Stimulated activated CD4-positive, alpha-beta T cell treated with anti-CD3 and anti-CD28 coated beads, Interleukin-1b, Interleukin-23, amount 100 ng/mL, for 4 hours (primary cell): ENCODE measurements at regions not wholly inside any gene's neighbourhood (a gene's known extent, or its start where the extent isn't known, plus 50 kb on each side); places are given as distances from the start of the nearest gene placed in this dataset.

Experiments used
- DNase-seq, 2 donors: peaks; one replicate each; pipeline ENCODE4 v3.0.0-alpha.2; 2020; ENCODE audit warnings: low read depth in 2 of 2

- no peak for DNase-seq
Measured at GRCh38 chr5:133854554-133854953, 113.9 kb downstream of the C5orf15 start.

DNA sequence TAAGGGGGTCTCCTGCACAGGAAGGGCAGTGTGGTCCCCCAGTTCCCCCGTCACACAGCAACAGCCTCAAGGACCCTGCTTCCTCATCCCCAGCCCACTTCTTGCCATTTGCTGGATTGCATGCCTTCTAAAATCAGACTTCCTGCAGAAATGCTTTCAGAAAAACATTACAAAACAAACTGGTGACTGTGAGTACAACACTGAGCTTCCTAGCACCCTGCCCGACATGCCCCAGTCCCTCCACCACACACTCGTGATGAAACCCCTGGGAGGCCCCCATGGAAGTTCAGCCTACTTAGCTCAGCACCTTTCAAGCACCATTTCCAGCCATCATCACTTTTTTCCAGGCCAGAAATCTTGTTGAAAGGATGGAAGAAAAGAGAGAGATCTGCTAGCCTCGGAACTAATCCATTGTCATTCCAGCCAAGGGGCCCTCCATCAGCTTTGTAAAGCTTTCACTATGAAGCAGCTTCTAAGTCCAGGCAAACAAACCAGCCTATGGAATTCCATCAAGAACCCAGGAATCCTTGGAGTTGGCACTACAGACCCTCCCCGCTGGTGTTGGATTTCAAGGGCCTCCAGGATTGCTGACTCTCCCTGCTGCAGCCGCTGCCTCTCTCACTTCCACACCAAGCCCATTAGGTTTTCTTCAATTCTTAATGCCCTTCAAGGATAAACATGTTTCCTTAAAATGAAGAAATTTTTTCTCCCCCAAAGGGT lies 114.6 kb downstream of the C5orf15 start:
- no peak for DNase-seq

- DNase-seq = no peak
Measured at GRCh38 chr5:133851521-133851920, 116.9 kb downstream of the C5orf15 start.

DNA sequence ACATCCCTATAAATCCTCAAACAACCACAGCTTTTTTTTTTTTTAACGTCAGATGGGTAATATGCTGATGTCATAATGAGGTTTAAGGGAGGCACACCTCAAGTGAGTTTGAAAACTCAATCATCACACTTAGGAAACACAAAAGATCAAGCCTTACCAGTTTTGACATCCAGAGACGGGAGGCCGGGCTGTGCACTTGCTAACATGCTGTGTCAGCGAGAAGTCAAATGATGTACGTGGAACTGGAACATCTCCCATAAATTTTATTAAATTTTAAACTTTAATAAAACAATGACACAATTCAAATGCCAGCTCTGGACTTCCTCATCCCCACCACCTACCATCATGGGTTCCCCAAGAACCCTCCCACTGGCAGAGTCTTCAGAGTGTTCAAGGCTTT lies 117.6 kb downstream of the C5orf15 start:
- DNase-seq = no peak

DNA sequence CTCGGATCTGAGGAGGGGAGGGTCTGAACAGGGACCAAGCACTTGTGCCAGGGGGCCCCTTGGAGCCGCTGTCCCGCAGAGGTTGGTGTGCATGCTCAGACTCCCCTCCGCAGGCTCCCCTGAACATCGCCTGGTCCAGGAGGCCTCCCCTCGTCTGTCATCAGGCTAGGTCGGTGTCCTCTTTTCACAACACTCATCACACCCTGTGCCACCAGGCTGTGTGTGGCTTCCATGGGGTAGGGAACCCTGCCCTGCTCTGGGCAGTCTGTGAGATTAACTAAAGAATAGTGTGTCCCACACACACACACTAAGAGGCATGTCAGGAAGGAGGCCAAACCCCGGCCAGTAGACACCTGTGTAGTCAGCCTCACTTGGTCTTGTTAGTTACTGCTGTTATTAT lies 119.3 kb downstream of the C5orf15 start:
- DNase-seq = no peak

DNA sequence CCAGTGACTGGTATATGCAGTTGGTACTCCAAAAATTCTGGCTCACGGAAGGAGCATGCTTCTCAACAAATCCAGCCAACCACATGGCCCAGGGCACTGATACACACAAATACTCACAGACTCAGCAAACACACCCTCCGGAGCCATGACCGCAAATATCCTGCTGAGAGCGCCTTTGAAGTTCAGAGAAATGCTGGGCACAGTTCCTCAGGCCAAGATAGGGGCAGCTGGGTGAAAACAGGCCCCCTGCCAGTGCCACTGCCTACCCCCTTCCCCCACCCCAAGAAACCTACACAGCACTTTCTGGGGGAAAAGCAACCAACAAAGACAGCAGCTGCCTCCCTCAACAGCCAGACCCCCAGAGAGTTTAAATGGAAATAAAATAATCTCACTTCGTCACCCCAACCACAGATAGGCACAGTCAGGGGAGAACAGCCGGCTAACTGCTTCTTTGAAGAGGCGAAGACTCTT lies 120.0 kb downstream of the C5orf15 start:
- DNase-seq = no peak

GRCh38 chr5:133847886-133848285 lies 120.5 kb downstream of the C5orf15 start:
- no peak for DNase-seq

- no peak for DNase-seq
Measured at GRCh38 chr5:133847301-133847700, 121.1 kb downstream of the C5orf15 start.

DNA sequence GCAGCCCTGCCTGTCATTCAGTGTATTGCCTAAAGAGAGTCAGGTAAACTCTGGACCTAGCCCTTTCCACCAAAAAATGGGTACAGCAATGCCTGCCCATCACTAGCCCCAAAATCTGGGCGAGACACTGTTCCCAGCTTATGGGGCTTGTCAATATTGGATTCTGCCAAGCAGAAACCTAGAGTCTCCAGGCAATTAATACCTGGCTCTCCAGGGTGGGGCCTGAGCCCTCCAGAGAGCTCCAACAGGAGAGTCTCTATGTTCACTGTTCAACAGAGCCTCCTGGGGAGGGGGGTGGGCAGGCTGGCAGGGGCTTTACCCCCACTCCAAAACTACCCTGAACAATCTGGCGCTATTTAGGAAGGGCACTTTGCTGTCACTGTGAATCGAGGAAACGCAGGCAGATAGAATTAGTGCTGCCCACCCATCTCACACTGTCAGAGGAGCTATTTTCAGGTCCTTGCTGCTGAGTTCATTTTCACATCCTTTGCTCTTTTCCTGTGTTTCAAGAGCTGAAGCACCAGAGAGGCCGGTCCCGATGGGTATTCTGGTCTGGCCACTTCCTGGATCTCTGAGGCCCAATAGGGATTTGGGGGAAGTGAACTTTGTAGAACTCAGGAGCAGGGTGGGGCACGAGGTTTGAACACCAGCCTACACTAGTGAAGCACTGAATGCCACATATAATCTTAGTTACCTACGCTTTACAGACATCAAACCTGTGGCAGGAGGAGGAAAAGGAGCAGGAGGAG lies 121.8 kb downstream of the C5orf15 start:
- no peak for DNase-seq

- DNase-seq = no peak
Measured at GRCh38 chr5:133845271-133845670, 123.2 kb downstream of the C5orf15 start.

GRCh38 chr5:133844836-133845235 lies 123.6 kb downstream of the C5orf15 start:
- DNase-seq = no peak

GRCh38 chr5:133843911-133844310 lies 124.5 kb downstream of the C5orf15 start:
- no peak for DNase-seq

GRCh38 chr5:133842846-133843611 lies 125.4 kb downstream of the C5orf15 start:
- no peak for DNase-seq

- DNase-seq = no peak
Measured at GRCh38 chr5:133841831-133842750, 126.3 kb downstream of the C5orf15 start.

DNA sequence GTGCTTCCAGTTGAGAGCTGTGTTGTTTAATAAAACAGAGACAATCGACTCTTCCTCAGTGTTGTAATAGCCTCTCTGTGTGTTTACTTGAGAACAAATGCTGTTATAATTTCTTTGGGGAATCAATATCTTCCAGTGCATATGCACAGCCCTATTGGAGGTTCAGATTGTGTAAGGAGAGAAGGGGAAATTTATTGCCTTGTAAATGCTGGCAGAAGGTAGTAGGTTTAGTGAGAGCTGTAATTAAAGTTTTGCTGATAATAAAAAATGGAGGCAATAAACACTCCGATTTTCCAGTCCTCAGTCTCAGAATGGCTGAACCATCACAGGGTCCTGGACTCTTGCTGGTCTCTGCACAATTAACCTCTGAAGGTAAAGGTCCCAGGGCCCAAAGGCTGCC lies 128.3 kb downstream of the C5orf15 start:
- no peak for DNase-seq

GRCh38 chr5:133839721-133840120 lies 128.7 kb downstream of the C5orf15 start:
- no peak for DNase-seq

DNA sequence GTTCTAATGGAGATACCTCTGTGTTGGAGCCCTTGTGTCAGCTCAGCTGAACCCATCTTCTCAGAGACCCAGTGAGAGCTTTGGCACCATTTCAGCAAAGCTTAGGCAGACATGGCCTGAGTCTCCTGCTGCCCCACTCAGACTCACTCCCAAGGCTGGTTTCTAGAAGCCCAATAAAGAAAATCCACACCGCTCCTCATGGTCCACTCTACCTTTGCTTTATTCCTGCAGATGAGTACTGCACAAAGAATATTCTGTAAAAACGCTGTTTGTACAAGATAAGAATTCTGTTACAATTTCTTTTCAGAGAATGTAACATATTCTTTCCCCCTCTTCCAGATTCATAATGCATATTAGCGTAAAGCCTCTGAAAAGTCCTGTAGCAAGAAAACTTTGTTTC lies 129.3 kb downstream of the C5orf15 start:
- DNase-seq = no peak

- no peak for DNase-seq
Measured at GRCh38 chr5:133838286-133838685, 130.1 kb downstream of the C5orf15 start.

DNA sequence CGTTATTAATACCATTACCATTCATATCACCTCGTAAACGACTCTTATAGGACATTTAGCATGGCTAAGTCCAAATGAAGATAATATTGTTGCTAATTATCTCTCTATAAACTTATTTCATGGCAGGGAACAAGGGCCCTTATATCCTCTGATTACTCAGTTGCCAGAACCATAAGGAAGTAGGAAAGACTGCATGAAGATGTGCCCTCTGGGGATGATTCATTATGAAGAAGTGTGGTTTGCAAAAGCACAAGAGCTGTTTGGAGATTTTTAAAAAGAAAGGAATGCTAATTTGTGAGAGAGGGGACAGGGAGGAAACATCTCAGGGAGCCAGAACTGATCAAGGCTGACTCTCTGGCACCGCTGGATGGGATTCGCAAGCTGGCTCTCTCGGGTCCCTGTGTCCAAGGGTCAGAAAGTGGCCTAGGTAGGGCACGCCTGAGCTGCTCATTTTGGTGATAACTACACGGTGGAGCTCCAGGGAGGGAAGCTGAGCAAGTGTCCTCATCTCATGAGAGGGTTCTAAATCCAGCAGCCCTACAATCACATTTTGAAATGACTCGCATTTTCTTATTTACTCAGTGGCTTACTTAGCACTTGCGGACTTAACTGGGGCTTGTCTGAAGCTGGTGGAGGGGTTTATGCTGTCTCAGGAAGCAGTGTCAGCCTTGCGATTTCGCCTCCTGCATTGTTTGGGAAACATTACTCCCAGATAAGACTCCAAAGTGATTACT lies 136.8 kb downstream of the C5orf15 start:
- no peak for DNase-seq

- DNase-seq = no peak
Measured at GRCh38 chr5:133830911-133831310, 137.5 kb downstream of the C5orf15 start.

DNA sequence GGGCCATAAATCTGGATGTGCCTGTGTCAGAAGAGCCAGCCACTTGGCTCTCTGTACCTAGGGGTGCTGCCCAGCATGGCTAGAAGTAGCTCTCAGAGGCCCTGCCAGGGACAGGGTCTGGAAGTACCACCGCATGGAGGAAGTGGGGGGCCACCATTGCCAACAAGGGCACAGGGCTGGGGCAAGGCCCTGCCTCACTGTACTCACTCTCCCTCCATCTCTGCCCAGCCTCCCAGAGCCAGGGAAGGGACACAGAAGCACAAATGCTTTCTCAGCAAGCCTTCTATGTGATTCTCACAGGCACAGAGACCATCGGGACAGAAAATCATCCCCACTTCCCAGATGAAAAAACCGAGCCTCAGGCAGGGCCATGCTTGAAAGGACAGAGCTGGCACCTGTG lies 138.1 kb downstream of the C5orf15 start:
- DNase-seq = no peak
